ENCODE measurements at regions not wholly inside any gene's neighbourhood (a gene's known extent, or its start where the extent isn't known, plus 50 kb on each side); places are given as distances from the start of the nearest gene placed in this dataset.

DNA sequence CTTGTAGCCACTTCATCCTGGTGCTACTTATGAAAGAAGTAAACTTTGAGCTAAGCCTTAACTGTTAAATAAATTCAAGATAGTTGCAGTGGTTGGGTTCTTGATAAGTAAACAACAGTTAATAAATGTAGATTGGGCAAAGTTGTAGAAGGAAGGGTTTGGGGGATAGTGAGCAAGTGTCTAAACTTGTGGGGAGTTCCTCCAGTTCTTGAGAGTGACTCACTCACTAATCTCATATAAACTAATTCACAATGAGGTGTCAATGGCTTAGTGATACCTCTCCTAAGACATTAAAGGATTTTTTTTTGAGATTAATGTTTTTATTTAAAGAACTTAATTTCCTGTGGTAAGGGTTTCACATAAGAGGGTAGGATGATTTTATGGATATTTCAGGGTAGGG, 507.4 kb downstream of the BMP2 start:
- no peak overlapping the region for H3K9ac ChIP-seq (ENCODE audit: control insufficient read depth, extremely low read depth, insufficient read depth, low read length)
- H3K79me2 ChIP-seq (ENCODE audit: control insufficient read depth, insufficient read depth, low read length): no peaks in the 10 kb centered on the region
- H3K4me2 ChIP-seq (ENCODE audit: control insufficient read depth, extremely low read depth, insufficient read depth, low read depth, low read length): no peak overlapping the region
- no peak for DNase-seq (ENCODE audit: low read depth, low spot score)
- H3K36me3 ChIP-seq (ENCODE audit: control insufficient read depth in 2 of 2, extremely low read depth in 1 of 2, insufficient read depth in 2 of 2, low read length in 2 of 2): no peaks in the 10 kb centered on the region
- no peak overlapping the region for H2AFZ ChIP-seq (ENCODE audit: control insufficient read depth, low read length)
- no peaks in the 10 kb centered on the region for H3K27me3 ChIP-seq (ENCODE audit: control insufficient read depth, extremely low read depth, insufficient read depth, low read length)
- no peaks in the 10 kb centered on the region for H3K4me1 ChIP-seq (ENCODE audit: control insufficient read depth, extremely low read depth, insufficient read depth, low read length)
- H3K9me1 ChIP-seq (ENCODE audit: control insufficient read depth, extremely low read depth, insufficient read depth, low read length): no peaks in the 10 kb centered on the region
- no peak for FAIRE-seq
- no peak overlapping the region for H3K27ac ChIP-seq (ENCODE audit: control insufficient read depth, insufficient read depth, low read length)
- dilution Hi-C loops (cut with MboI; ENCODE audit: extremely low pct_ligation_motif_present, low sequenced_read_pairs): no loop called here
- H3K9me3 ChIP-seq (ENCODE audit: control insufficient read depth, low read depth, low read length): no peaks in the 10 kb centered on the region
- no peak overlapping the region for H3K4me3 ChIP-seq (ENCODE audit: control insufficient read depth in 2 of 3, extremely low read depth in 1 of 3, insufficient read depth in 2 of 3, low read depth in 1 of 3, low read length in 3 of 3)
- H4K20me1 ChIP-seq (ENCODE audit: control insufficient read depth, extremely low read depth, insufficient read depth, low read length): no peaks in the 10 kb centered on the region
- TF ChIP-seq EZH2 (IDR thresholded peaks at IDR 0.05; ENCODE audit: low read length): no peak
- TF ChIP-seq, protein P1, sequence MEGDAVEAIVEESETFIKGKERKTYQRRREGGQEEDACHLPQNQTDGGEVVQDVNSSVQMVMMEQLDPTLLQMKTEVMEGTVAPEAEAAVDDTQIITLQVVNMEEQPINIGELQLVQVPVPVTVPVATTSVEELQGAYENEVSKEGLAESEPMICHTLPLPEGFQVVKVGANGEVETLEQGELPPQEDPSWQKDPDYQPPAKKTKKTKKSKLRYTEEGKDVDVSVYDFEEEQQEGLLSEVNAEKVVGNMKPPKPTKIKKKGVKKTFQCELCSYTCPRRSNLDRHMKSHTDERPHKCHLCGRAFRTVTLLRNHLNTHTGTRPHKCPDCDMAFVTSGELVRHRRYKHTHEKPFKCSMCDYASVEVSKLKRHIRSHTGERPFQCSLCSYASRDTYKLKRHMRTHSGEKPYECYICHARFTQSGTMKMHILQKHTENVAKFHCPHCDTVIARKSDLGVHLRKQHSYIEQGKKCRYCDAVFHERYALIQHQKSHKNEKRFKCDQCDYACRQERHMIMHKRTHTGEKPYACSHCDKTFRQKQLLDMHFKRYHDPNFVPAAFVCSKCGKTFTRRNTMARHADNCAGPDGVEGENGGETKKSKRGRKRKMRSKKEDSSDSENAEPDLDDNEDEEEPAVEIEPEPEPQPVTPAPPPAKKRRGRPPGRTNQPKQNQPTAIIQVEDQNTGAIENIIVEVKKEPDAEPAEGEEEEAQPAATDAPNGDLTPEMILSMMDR (optimal IDR thresholded peaks at IDR 0.05 in 1 of 3, IDR thresholded peaks at IDR 0.05 in 1 of 3, conservative IDR thresholded peaks at IDR 0.05 in 1 of 3; ENCODE audit: extremely low read depth in 1 of 3, insufficient read depth in 2 of 3, low read length in 3 of 3): no peak

GRCh38 chr20:7275645-7276237, 508.3 kb downstream of the BMP2 start:
- Histone ChIP-seq H3K4me3 (ENCODE audit: control insufficient read depth in 2 of 3, extremely low read depth in 1 of 3, insufficient read depth in 2 of 3, low read depth in 1 of 3, low read length in 3 of 3) (no peak overlapping the region), H2AFZ (ENCODE audit: control insufficient read depth, low read length) (no peak overlapping the region), H3K27ac (ENCODE audit: control insufficient read depth, insufficient read depth, low read length) (no peak overlapping the region), H3K9me1 (ENCODE audit: control insufficient read depth, extremely low read depth, insufficient read depth, low read length) (no peaks in the 10 kb centered on the region), H3K4me1 (ENCODE audit: control insufficient read depth, extremely low read depth, insufficient read depth, low read length) (no peaks in the 10 kb centered on the region), H3K36me3 (ENCODE audit: control insufficient read depth in 2 of 2, extremely low read depth in 1 of 2, insufficient read depth in 2 of 2, low read length in 2 of 2) (no peaks in the 10 kb centered on the region), H3K27me3 (ENCODE audit: control insufficient read depth, extremely low read depth, insufficient read depth, low read length) (no peaks in the 10 kb centered on the region), H3K9me3 (ENCODE audit: control insufficient read depth, low read depth, low read length) (no peaks in the 10 kb centered on the region), H3K4me2 (ENCODE audit: control insufficient read depth, extremely low read depth, insufficient read depth, low read depth, low read length) (no peak overlapping the region), H3K79me2 (ENCODE audit: control insufficient read depth, insufficient read depth, low read length) (no peaks in the 10 kb centered on the region), H4K20me1 (ENCODE audit: control insufficient read depth, extremely low read depth, insufficient read depth, low read length) (no peaks in the 10 kb centered on the region), H3K9ac (ENCODE audit: control insufficient read depth, extremely low read depth, insufficient read depth, low read length) (no peak overlapping the region)
- FAIRE-seq (no peak), DNase-seq (ENCODE audit: low read depth, low spot score) (no peak)
- dilution Hi-C loops (cut with MboI; ENCODE audit: extremely low pct_ligation_motif_present, low sequenced_read_pairs): no loop called here
- TF ChIP-seq, protein P1 (optimal IDR thresholded peaks at IDR 0.05 in 1 of 3, IDR thresholded peaks at IDR 0.05 in 1 of 3, conservative IDR thresholded peaks at IDR 0.05 in 1 of 3; ENCODE audit: extremely low read depth in 1 of 3, insufficient read depth in 2 of 3, low read length in 3 of 3): no peak
- no peak for TF ChIP-seq EZH2 (IDR thresholded peaks at IDR 0.05; ENCODE audit: low read length)

All from keratinocyte (primary cell).